ENCODE measurements at regions not wholly inside any gene's neighbourhood (a gene's known extent, or its start where the extent isn't known, plus 50 kb on each side); places are given as distances from the start of the nearest gene placed in this dataset.

GRCh38 chr2:105617631-105618350 lies 126.9 kb upstream of the NCK2 start:
- FAIRE-seq = no peak

DNA sequence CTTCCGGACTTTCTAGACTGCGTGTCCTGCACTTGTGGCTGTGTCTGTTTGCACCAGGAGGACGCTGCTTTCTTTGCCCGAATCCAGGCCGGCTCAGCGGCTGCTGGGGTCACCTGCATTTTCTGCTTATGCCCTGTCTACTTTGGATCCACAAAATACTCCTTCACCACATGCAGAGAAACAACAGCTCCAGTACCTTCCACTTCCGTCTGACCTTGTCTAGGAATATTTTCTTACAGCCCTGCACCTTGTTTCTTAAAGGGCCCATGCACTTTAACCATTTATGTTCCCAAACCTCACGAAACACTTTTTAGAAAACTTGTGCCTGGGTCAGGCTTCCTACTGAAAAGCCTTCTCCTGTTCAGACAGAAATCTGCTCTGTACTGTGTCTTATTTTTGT lies 129.4 kb upstream of the NCK2 start:
- FAIRE-seq = no peak

GRCh38 chr2:105611811-105612424 lies 132.8 kb upstream of the NCK2 start:
- FAIRE-seq = no peak

GRCh38 chr2:105611333-105611637 lies 133.4 kb upstream of the NCK2 start:
- FAIRE-seq = no peak

DNA sequence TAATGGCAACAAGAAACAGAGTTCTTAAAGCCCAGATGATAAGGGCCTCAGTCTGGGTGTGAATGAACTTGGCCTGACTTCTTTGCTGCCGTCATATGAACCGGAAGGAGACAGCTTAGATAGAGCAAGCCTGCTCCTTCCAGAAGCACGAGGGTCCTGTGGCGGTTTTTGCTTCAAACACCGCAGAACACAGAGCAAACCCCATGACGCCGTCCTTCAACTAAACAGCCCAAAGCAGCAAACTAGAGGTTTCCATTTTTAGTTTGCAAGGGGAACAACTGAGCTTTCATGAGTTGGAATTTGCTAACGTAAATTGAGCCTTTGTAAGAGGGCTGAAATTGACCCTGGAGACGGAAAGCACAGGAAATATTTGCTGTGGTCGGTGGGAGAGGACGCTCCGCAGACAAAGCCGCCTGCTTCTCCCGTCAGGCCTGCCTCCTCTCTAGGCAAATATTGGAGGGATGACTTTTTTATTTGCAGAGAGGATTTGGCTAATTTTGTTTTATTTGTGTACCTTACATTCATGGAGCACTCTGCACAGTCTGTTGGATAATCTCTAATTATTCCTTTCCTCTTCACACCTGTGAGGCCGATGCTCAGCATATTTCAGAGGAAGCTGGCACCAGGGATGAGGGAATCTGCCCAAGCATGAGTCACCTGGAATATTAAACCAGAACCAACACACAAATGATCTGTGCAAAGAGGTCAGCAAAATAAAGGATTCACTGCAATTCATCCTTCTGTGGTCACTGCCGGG lies 134.0 kb upstream of the NCK2 start:
- FAIRE-seq = no peak

- no peak for FAIRE-seq
These were observed 134.8 kb upstream of the NCK2 start for GRCh38 chr2:105609746-105610402.

GRCh38 chr2:105607920-105608504 lies 136.7 kb upstream of the NCK2 start:
- FAIRE-seq = no peak

GRCh38 chr2:105606081-105606480 lies 138.6 kb upstream of the NCK2 start:
- FAIRE-seq = no peak

DNA sequence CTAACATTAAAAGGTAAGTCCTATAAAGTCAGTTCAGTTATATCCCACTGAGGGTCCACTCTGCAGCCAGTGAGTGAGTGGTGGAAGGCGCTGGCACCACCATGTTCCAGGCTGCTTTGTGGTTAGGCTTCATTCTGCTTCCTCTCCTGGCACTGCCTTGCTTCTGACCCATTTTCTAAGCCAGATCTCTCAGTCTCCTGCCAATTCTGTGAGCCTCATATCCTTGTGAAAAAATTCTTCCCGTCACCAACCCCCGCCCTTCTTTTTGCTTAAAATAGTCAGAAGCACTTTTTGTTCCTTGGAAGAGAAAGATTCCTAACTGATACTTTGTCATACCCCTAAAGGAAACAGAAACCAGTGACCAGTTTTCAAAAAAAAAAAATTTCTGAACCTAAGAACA lies 139.8 kb upstream of the NCK2 start:
- no peak for FAIRE-seq

DNA sequence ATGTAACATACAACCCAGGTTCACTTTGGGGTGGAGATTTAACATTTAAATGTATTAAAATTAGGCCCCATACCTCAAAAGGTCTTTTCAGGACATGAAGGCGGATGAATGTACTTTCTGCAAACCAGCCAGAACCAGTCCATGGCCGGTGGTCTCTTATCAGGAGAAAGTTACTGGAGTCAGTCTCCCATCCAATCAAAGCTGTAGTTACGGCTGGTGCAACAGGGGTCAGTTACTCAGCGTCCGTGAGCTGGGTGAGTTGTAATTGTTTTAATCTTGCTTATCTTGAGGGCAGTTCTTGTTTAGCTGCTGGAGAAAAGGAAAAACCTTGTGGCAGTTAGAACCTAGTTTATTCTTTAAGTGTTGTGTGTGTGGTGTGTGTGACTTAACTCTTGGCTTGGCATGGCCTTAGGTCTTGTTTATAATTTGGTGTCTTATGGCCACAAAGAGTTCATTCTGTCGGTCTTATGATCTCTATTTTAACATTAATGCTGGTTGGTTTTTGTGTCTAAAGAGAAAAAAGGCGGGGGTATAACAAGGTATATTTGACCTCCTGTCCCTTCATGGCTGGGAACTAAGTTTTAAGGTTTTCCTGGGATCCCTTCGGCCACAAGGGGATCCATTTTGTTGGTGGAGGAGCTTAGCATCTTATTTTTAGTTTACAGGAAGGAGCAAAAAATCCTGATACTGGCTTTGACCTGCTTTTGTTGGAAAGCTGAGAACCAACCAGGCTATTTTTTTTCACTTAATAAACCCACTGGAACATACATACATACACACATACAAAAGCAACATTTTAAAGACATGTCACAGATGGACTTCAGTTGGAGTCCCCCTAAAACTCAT lies 143.5 kb upstream of the NCK2 start:
- no peak for FAIRE-seq

GRCh38 chr2:105600602-105600948 lies 144.1 kb upstream of the NCK2 start:
- FAIRE-seq = no peak

DNA sequence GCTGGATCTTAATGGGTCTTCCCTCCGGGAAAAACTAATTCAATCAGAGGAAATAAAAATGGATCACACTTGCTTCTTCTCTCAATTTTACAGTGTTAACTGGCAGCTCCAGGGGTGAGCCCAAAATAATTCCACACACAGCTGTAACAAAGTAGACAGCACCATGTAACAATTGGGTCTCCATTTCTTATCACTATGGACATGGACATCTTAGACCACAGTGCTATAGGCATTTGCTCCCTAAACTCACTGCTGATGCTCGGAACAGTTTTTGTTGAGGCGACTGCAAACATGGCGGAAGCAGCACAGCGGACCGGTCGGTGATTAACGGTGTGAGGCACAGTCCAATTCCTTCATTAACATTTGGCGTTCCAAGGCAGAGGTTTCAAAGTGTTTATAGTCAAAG lies 144.7 kb upstream of the NCK2 start:
- FAIRE-seq = no peak

DNA sequence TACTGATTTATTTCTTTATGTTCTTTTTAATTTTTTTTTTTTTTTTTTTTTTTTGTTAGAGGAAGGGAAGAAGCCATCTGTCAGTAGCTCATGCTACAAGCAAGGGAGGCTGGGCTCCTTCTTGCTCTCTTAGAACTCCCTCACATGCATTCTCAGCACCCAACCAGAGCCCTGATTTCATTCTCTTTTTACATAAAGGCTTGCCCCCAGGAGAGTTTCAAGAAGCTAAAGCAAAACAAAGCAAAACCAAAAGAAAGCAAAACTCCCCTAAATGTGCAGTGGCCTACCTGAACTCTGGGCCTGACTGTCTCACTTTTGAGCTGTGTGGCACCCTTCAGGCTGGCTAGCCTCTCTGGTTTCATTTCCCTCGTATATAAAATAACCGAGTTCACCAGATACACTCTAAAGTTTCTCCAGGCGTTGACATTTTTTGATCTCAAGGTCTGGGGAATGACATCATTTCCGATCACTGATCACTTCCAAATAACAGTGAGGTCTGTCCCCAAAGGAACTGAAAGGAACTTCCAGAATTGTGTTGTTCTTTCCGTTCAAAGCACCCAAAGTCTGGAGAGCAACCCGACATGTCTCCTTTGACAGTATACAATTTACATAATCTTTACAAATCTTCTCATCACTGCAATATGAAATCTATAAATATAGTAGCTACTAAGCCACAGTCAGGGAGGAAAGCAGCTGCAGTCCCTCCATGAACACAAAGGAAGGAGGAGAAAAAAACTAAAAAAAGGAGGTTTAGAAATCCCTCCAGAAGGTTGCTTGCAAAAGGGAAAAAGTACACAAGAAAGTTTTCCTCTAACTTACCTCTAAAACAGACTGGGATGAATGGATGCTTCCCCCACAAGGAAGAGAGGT lies 145.6 kb upstream of the NCK2 start:
- no peak for FAIRE-seq

GRCh38 chr2:105597806-105598803 lies 146.6 kb upstream of the NCK2 start:
- FAIRE-seq = no peak

DNA sequence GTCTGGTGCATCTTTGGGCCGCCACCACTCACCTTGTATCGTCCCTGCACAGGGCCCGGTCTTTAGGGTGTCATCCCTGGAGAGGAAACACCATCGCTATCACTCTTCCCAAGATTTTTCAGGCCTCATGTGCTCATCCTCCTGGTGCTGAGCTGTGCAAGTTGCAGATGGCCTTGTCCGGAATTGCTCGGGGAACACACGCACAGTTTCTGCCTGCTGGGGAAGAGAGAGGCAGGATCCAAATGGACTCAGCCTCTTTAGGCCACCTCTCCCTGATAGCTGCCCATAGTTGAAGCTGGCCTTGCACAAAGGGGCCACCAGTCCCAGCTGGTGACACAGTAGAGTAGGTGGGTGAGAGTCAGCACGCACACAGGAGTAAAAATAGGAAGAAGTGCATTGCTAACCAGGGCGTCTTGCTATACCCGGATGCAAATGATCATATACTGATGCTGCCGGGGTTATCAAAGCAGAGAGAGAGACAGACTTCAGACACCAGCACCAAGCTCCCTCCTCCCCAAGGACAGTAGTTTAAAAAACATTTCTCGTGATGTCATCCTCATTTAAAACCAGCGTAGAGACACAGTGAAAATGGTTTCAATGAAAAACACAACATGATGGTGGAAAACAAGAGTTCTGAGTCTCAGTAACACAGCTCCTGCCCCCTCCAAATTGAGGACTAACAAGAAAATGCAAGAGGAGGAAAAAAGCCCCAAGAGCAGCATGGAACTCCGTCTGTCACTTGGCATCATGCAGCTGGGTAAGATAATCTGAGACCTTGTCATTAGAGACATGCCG lies 147.5 kb upstream of the NCK2 start:
- no peak for FAIRE-seq

DNA sequence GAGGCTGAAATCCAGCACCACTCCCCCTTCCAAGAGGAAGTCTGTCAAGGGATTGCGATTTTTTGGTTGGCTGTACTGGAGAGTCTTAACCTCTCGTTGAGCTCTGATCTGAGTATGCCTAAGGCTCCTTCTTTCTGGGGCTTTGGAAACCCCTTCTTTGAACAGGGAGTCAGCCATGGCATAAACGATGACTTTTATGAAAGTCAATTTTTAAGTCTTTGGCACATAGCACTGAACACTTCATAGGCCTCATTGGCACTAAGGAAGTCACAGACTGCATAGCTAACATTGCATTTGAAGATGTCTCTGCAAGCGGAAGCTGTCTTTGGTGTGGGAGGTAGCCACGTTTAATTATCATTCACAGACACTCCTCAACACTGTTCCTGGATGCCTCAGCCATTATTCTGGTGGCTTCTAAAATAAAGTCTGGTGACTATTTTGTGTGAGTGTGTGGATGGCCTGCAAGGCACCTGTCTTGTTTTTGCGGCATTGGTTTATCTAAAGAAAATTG lies 148.2 kb upstream of the NCK2 start:
- no peak for FAIRE-seq

- no peak for FAIRE-seq
These were observed 149.2 kb upstream of the NCK2 start for GRCh38 chr2:105595536-105595935.

DNA sequence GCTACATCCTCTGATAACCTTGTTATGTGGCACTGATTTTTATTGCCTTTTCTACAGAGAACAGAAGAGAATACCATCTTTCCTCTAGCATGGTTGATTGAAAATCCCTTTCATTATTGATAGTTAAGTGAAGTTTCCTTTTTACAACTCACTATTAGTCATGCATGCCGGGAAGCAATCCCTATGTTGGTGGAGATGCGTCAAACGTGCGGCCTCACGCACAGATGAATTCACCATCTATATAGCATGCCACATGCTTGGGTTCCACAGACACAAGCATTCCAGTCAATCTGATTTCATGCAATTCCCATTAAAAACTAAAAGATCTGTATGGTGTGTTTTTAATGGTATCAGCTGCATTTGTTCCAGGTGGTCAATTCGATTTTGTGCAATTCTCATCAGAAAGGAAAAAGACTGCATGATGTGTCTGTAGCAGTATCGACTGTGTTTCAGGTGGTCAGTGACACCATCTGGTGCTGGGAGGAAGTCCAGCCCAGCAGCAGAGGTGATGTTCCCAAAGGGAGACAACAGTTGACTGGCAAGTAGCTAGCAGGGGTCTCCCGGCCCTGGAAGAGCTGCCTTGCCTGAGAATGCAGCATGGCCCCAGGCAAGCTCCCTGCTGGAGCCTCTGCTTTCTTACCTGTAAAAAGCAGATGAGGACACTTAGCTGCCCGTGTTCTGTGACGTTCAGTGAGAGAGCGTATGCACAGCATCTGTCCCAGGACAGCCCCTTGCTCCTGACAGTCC lies 151.3 kb upstream of the NCK2 start:
- no peak for FAIRE-seq
